ENCODE measurements at regions not wholly inside any gene's neighbourhood (a gene's known extent, or its start where the extent isn't known, plus 50 kb on each side); places are given as distances from the start of the nearest gene placed in this dataset.
A peak's percentile ranks its signal among the peaks of the same experiment; 100 is the strongest.
"Not testable (repeated sequence)": the region's sequence is repeated elsewhere in the genome, so short reads cannot be mapped to it uniquely, and the experiment has no call there.

- no peak for ATAC-seq
Observed at GRCh38 chr2:47295131-47295980, 73.8 kb upstream of the EPCAM start.

- ATAC-seq, result peak; percentile 35
Observed at GRCh38 chr2:47293976-47294375, 75.1 kb upstream of the EPCAM start.

- ATAC-seq, result peak; percentile 94
Observed at GRCh38 chr2:47288864-47289263, 80.2 kb upstream of the EPCAM start.

GRCh38 chr2:47283659-47284058 lies 85.5 kb upstream of the EPCAM start:
- ATAC-seq, result peak; percentile 20

- ATAC-seq, result no peak
Observed at GRCh38 chr2:47282621-47283272, 86.4 kb upstream of the EPCAM start.

- ATAC-seq, result not testable (repeated sequence)
Observed at GRCh38 chr2:47279525-47279924, 89.6 kb upstream of the EPCAM start.

- no peak for ATAC-seq
Observed at GRCh38 chr2:47277987-47278386, 91.1 kb upstream of the EPCAM start.

GRCh38 chr2:47277187-47277586 lies 91.9 kb upstream of the EPCAM start:
- peak; percentile 74 for ATAC-seq

- no peak for ATAC-seq
Observed at GRCh38 chr2:47276061-47276460, 93.0 kb upstream of the EPCAM start.

GRCh38 chr2:47274054-47274782 lies 94.9 kb upstream of the EPCAM start:
- no peak for ATAC-seq

- no peak for ATAC-seq
Observed at GRCh38 chr2:47272905-47273758, 96.0 kb upstream of the EPCAM start.

- ATAC-seq, result peak; percentile 74
Observed at GRCh38 chr2:47272031-47272864, 95.9 kb upstream of the CALM2 start.

GRCh38 chr2:47271054-47272000 lies 95.0 kb upstream of the CALM2 start:
- ATAC-seq, result no peak

GRCh38 chr2:47270421-47270820 lies 94.1 kb upstream of the CALM2 start:
- ATAC-seq, result no peak

GRCh38 chr2:47269316-47270232 lies 93.3 kb upstream of the CALM2 start:
- ATAC-seq, result peak; percentile 84

GRCh38 chr2:47267711-47268086 lies 91.4 kb upstream of the CALM2 start:
- ATAC-seq, result no peak

GRCh38 chr2:47266939-47267710 lies 90.8 kb upstream of the CALM2 start:
- no peak for ATAC-seq

- peak; percentile 88 for ATAC-seq
Observed at GRCh38 chr2:47265751-47266231, 89.5 kb upstream of the CALM2 start.
